ENCODE measurements at regions not wholly inside any gene's neighbourhood (a gene's known extent, or its start where the extent isn't known, plus 50 kb on each side); places are given as distances from the start of the nearest gene placed in this dataset.

GRCh38 chr2:173537694-173538093 lies 183.0 kb downstream of the CDCA7 start:
- no peak overlapping the region for H3K4me3 ChIP-seq (ENCODE audit: severe bottlenecking)
- no peaks in the 10 kb centered on the region for H3K4me1 ChIP-seq (ENCODE audit: insufficient read depth, poor library complexity, severe bottlenecking)
- no peaks in the 10 kb centered on the region for H3K36me3 ChIP-seq (ENCODE audit: low read depth)
- H3K27ac ChIP-seq (ENCODE audit: poor library complexity, severe bottlenecking), result no peak overlapping the region
- H3K9me3 ChIP-seq (ENCODE audit: severe bottlenecking), result no peaks in the 10 kb centered on the region
- ATAC-seq (ENCODE audit: low read depth) (no peak), DNase-seq (ENCODE audit: low spot score) (no peak)
- no peaks in the 10 kb centered on the region for H3K27me3 ChIP-seq (ENCODE audit: insufficient read depth, poor library complexity, severe bottlenecking)
- TF ChIP-seq CTCF (IDR thresholded peaks at IDR 0.05; ENCODE audit: poor library complexity, severe bottlenecking), result no peak

- H3K9me3 ChIP-seq (ENCODE audit: severe bottlenecking), result no peaks in the 10 kb centered on the region
- H3K27me3 ChIP-seq (ENCODE audit: insufficient read depth, poor library complexity, severe bottlenecking), result no peaks in the 10 kb centered on the region
- no peak for DNase-seq (ENCODE audit: low spot score)
- H3K36me3 ChIP-seq (ENCODE audit: low read depth), result no peaks in the 10 kb centered on the region
- H3K4me3 ChIP-seq (ENCODE audit: severe bottlenecking), result no peak overlapping the region
- no peak for ATAC-seq (ENCODE audit: low read depth)
- no peak for TF ChIP-seq CTCF (IDR thresholded peaks at IDR 0.05; ENCODE audit: poor library complexity, severe bottlenecking)
- no peaks in the 10 kb centered on the region for H3K4me1 ChIP-seq (ENCODE audit: insufficient read depth, poor library complexity, severe bottlenecking)
- H3K27ac ChIP-seq (ENCODE audit: poor library complexity, severe bottlenecking), result no peak overlapping the region
Measured at GRCh38 chr2:173539615-173540014, 184.9 kb downstream of the CDCA7 start.

GRCh38 chr2:173544641-173545363 lies 190.1 kb downstream of the CDCA7 start:
- Histone ChIP-seq H3K27ac (ENCODE audit: poor library complexity, severe bottlenecking) (no peak overlapping the region), H3K4me3 (ENCODE audit: severe bottlenecking) (no peak overlapping the region), H3K27me3 (ENCODE audit: insufficient read depth, poor library complexity, severe bottlenecking) (no peaks in the 10 kb centered on the region), H3K36me3 (ENCODE audit: low read depth) (no peaks in the 10 kb centered on the region), H3K9me3 (ENCODE audit: severe bottlenecking) (no peaks in the 10 kb centered on the region), H3K4me1 (ENCODE audit: insufficient read depth, poor library complexity, severe bottlenecking) (no peaks in the 10 kb centered on the region)
- no peak for DNase-seq (ENCODE audit: low spot score)
- no peak for ATAC-seq (ENCODE audit: low read depth)
- no peak for TF ChIP-seq CTCF (IDR thresholded peaks at IDR 0.05; ENCODE audit: poor library complexity, severe bottlenecking)

GRCh38 chr2:173545364-173545763 lies 190.7 kb downstream of the CDCA7 start:
- H3K9me3 ChIP-seq (ENCODE audit: severe bottlenecking), result no peaks in the 10 kb centered on the region
- H3K4me1 ChIP-seq (ENCODE audit: insufficient read depth, poor library complexity, severe bottlenecking), result no peaks in the 10 kb centered on the region
- TF ChIP-seq CTCF (IDR thresholded peaks at IDR 0.05; ENCODE audit: poor library complexity, severe bottlenecking), result no peak
- no peak overlapping the region for H3K27ac ChIP-seq (ENCODE audit: poor library complexity, severe bottlenecking)
- H3K36me3 ChIP-seq (ENCODE audit: low read depth), result no peaks in the 10 kb centered on the region
- H3K4me3 ChIP-seq (ENCODE audit: severe bottlenecking), result no peak overlapping the region
- no peak for DNase-seq (ENCODE audit: low spot score)
- H3K27me3 ChIP-seq (ENCODE audit: insufficient read depth, poor library complexity, severe bottlenecking), result no peaks in the 10 kb centered on the region
- no peak for ATAC-seq (ENCODE audit: low read depth)

- Histone ChIP-seq H3K36me3 (ENCODE audit: low read depth) (no peaks in the 10 kb centered on the region), H3K9me3 (ENCODE audit: severe bottlenecking) (no peaks in the 10 kb centered on the region), H3K27ac (ENCODE audit: poor library complexity, severe bottlenecking) (no peak overlapping the region), H3K4me3 (ENCODE audit: severe bottlenecking) (no peak overlapping the region), H3K4me1 (ENCODE audit: insufficient read depth, poor library complexity, severe bottlenecking) (no peaks in the 10 kb centered on the region), H3K27me3 (ENCODE audit: insufficient read depth, poor library complexity, severe bottlenecking) (no peaks in the 10 kb centered on the region)
- ATAC-seq (ENCODE audit: low read depth), result no peak
- TF ChIP-seq CTCF (IDR thresholded peaks at IDR 0.05; ENCODE audit: poor library complexity, severe bottlenecking), result no peak
- DNase-seq (ENCODE audit: low spot score), result no peak
Measured at GRCh38 chr2:173547499-173547898, 192.8 kb downstream of the CDCA7 start.
